ENCODE measurements at regions not wholly inside any gene's neighbourhood (a gene's known extent, or its start where the extent isn't known, plus 50 kb on each side); places are given as distances from the start of the nearest gene placed in this dataset.

DNA sequence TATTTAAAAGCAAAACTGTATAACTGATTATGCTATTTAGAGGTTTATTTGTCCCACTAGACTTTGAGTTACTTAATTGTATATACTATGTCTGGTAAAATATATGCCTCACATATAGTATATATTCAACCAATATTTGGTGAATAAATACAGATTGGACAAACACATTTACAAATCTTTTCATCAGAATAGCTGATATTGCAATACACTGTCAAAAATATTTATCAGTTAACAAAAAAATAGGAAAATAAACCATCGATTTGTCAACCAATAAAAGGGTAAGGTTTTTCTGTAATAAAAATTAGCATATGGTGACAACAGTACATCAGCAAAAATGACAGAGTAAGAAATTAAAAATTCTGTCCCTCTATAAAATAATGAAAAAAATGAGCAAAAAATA lies 889.9 kb upstream of the INTU start:
- Histone ChIP-seq H3K27me3 (no peaks in the 10 kb centered on the region), H3K4me3 (no peak overlapping the region), H3K36me3 (no peaks in the 10 kb centered on the region), H3K27ac (no peak overlapping the region), H3K9me3 (no peaks in the 10 kb centered on the region), H3K4me1 (no peaks in the 10 kb centered on the region)
- in situ Hi-C loops (cut with MboI; ENCODE audit: low sequenced_read_pairs in 4 of 4) (no loop called here), intact Hi-C loops (cut with DNase I; ENCODE audit: low total_unique reads) (no loop called here)
- TF ChIP-seq POLR2A (IDR thresholded peaks at IDR 0.05): no peak
- no peak for ATAC-seq
- no peak for DNase-seq

- in situ Hi-C loops (cut with MboI; ENCODE audit: low sequenced_read_pairs in 4 of 4) (no loop called here), intact Hi-C loops (cut with DNase I; ENCODE audit: low total_unique reads) (no loop called here)
- no peaks in the 10 kb centered on the region for H3K9me3 ChIP-seq
These were observed 884.0 kb upstream of the INTU start for GRCh38 chr4:126748736-126749135.

GRCh38 chr4:126750723-126751122 lies 882.0 kb upstream of the INTU start:
- TF ChIP-seq, protein P1, sequence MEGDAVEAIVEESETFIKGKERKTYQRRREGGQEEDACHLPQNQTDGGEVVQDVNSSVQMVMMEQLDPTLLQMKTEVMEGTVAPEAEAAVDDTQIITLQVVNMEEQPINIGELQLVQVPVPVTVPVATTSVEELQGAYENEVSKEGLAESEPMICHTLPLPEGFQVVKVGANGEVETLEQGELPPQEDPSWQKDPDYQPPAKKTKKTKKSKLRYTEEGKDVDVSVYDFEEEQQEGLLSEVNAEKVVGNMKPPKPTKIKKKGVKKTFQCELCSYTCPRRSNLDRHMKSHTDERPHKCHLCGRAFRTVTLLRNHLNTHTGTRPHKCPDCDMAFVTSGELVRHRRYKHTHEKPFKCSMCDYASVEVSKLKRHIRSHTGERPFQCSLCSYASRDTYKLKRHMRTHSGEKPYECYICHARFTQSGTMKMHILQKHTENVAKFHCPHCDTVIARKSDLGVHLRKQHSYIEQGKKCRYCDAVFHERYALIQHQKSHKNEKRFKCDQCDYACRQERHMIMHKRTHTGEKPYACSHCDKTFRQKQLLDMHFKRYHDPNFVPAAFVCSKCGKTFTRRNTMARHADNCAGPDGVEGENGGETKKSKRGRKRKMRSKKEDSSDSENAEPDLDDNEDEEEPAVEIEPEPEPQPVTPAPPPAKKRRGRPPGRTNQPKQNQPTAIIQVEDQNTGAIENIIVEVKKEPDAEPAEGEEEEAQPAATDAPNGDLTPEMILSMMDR (IDR thresholded peaks at IDR 0.05 in 4 of 5, conservative IDR thresholded peaks at IDR 0.05 in 1 of 5): no peak
- TF ChIP-seq POLR2A (IDR thresholded peaks at IDR 0.05): no peak
- no peaks in the 10 kb centered on the region for H3K27me3 ChIP-seq
- no peaks in the 10 kb centered on the region for H3K4me1 ChIP-seq
- no peaks in the 10 kb centered on the region for H3K36me3 ChIP-seq
- intact Hi-C loops (cut with DNase I; ENCODE audit: low total_unique reads): no loop called here
- no peak overlapping the region for H3K4me3 ChIP-seq
- no peak overlapping the region for H3K27ac ChIP-seq
- H3K9me3 ChIP-seq: no peaks in the 10 kb centered on the region
- ATAC-seq: no peak
- DNase-seq: no peak
- in situ Hi-C loops (cut with MboI; ENCODE audit: low sequenced_read_pairs in 4 of 4): no loop called here

More at GRCh38 chr4:126748736-126749135, 884.0 kb upstream of the INTU start:
- no peaks in the 10 kb centered on the region for H3K27me3 ChIP-seq
- DNase-seq (no peak), ATAC-seq (no peak)
- TF ChIP-seq, protein P1 (IDR thresholded peaks at IDR 0.05 in 4 of 5, conservative IDR thresholded peaks at IDR 0.05 in 1 of 5): no peak
- TF ChIP-seq POLR2A (IDR thresholded peaks at IDR 0.05): no peak
- H3K27ac ChIP-seq: no peak overlapping the region
- no peaks in the 10 kb centered on the region for H3K36me3 ChIP-seq
- no peak overlapping the region for H3K4me3 ChIP-seq
- no peaks in the 10 kb centered on the region for H3K4me1 ChIP-seq

GRCh38 chr4:126752126-126752525 lies 880.6 kb upstream of the INTU start:
- in situ Hi-C loops (cut with MboI; ENCODE audit: low sequenced_read_pairs in 4 of 4): no loop called here

DNA sequence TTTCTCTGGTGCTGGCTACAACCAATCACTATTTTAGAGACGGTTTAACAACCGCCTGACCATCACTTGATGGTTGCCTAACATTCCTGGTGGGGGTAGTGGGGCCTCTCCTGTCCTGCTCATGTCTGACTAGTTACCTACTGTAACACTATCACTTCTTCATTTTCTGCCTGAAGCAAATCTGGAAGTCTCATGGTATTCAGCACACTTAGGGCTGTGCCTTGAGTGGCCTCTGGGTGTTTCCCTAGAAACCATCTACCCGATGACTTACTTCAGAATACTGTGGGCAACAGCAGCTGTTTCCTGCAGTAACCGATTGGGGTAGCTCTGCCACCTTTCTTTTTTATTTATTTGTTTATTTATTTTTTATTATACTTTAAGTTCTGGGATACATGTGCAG lies 880.1 kb upstream of the INTU start:
- intact Hi-C loops (cut with DNase I; ENCODE audit: low total_unique reads): no loop called here
- DNase-seq (no peak), ATAC-seq (no peak)
- in situ Hi-C loops (cut with MboI; ENCODE audit: low sequenced_read_pairs in 4 of 4): no loop called here
- no peaks in the 10 kb centered on the region for H3K4me1 ChIP-seq
- TF ChIP-seq, protein P1 (IDR thresholded peaks at IDR 0.05 in 4 of 5, conservative IDR thresholded peaks at IDR 0.05 in 1 of 5): no peak
- TF ChIP-seq POLR2A (IDR thresholded peaks at IDR 0.05): no peak
- no peaks in the 10 kb centered on the region for H3K9me3 ChIP-seq
- no peaks in the 10 kb centered on the region for H3K27me3 ChIP-seq
- no peaks in the 10 kb centered on the region for H3K36me3 ChIP-seq
- no peak overlapping the region for H3K27ac ChIP-seq
- H3K4me3 ChIP-seq: no peak overlapping the region

More at GRCh38 chr4:126752126-126752525, 880.6 kb upstream of the INTU start:
- intact Hi-C loops (cut with DNase I; ENCODE audit: low total_unique reads): no loop called here
- Histone ChIP-seq H3K4me1 (no peaks in the 10 kb centered on the region), H3K9me3 (no peaks in the 10 kb centered on the region), H3K27ac (no peak overlapping the region), H3K27me3 (no peaks in the 10 kb centered on the region), H3K36me3 (no peaks in the 10 kb centered on the region), H3K4me3 (no peak overlapping the region)
- ATAC-seq (no peak), DNase-seq (no peak)
- no peak for TF ChIP-seq POLR2A (IDR thresholded peaks at IDR 0.05)
- TF ChIP-seq, protein P1 (IDR thresholded peaks at IDR 0.05 in 4 of 5, conservative IDR thresholded peaks at IDR 0.05 in 1 of 5): no peak
